Suprapubic skin (tissue), 4 donors: ENCODE measurements at regions not wholly inside any gene's neighbourhood (a gene's known extent, or its start where the extent isn't known, plus 50 kb on each side); places are given as distances from the start of the nearest gene placed in this dataset.

Source experiments
- CTCF ChIP-seq, 2 donors: fragments of 200-600 bp in 1 of 2; fragments of 450-650 bp in 1 of 2; sonication (generic) in 1 of 2; IDR thresholded peaks; one replicate each; pipeline ENCODE4 v1.5.1; 2016 to 2019; ENCODE audit warnings: antibody characterized with exemption in 2 of 2, mild to moderate bottlenecking in 1 of 2, moderate library complexity in 1 of 2
- EP300 ChIP-seq: sonication (generic); formaldehyde crosslinking; IDR thresholded peaks from one replicate; pipeline ENCODE4 v1.6.1; 2017; ENCODE audit warnings: antibody characterized with exemption
- POLR2A ChIP-seq, 2 donors: fragments of 450-650 bp; IDR thresholded peaks; one replicate each; pipeline ENCODE4 v1.6.1; 2017; ENCODE audit warnings: antibody characterized with exemption in 2 of 2, mild to moderate bottlenecking in 2 of 2, moderate library complexity in 2 of 2
- POLR2AphosphoS5 ChIP-seq, 3 donors: sonication (generic); formaldehyde crosslinking; IDR thresholded peaks; one replicate each; pipeline ENCODE4 v1.6.1; 2017; ENCODE audit warnings: antibody characterized with exemption in 3 of 3

DNA sequence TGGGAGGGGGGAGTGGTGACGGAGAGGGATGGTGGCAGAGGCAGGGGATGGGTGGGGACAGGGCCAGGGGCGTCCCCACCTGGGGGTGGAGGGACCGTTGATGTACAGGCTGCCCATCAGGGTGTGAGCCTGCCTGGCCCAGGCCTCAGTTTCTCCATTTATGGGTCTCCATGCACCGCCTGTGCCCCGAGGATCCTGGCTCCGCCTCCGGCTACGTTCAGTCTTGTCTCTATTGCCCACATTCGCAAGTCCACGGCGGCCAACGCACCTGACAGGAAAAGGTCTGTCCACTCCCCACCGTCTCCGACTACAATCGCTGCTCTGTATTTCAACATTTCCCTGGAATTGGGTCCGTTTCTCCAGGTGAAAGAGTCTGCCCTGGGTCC, 96.3 kb upstream of the NKX1-1 start:
- no peak for TF ChIP-seq EP300
- TF ChIP-seq CTCF (IDR thresholded peaks at IDR 0.05) = no peak
- TF ChIP-seq POLR2A (IDR thresholded peaks at IDR 0.05) = no peak
- no peak for TF ChIP-seq POLR2AphosphoS5 (IDR thresholded peaks at IDR 0.05)
